ENCODE measurements at regions not wholly inside any gene's neighbourhood (a gene's known extent, or its start where the extent isn't known, plus 50 kb on each side); places are given as distances from the start of the nearest gene placed in this dataset.

DNA sequence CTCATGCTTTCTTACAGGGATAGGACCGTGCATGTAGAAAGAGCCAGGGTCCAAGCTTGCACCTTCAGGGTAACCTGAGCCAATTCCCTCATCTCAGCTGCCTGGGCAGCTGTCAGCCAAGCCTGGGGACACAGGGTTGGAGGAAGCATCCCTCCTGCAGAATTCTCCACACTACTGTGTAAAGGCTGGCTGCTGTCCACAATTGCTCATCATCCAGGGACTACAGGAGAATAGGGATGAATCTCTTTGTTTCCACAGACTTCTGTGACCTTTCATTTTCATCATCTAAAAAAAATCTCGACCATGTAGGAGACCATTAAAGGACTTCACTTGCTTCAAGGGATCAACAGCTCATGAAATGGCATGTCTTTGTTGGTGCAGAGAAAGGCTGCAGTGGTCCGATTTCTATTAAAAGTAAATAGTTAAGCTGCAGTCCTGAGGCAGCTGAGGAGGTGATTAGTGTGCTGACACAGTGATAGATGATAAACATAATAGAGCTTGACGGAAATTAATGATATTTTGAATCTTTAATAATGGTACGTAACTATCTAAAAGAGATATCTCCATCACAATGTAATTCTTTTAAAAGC is 74.4 kb upstream of the COPS8 start:
- no peak overlapping the region for H3K27ac Mint-ChIP-seq
- no peak overlapping the region for H3K4me3 Mint-ChIP-seq
- no peaks in the 10 kb centered on the region for H3K4me1 Mint-ChIP-seq
- no peaks in the 10 kb centered on the region for H3K36me3 Mint-ChIP-seq
- DNase-seq (no peak), ATAC-seq (ENCODE audit: low read depth in 2 of 2) (no peak)
- peaks cover 7 to 12% (median 9%) of the 10 kb centered on the region in 3 donors for H3K27me3 Mint-ChIP-seq
- peaks cover 0 to 2% (median 0%) of the 10 kb centered on the region in 7 donors for H3K9me3 Mint-ChIP-seq

- Mint-ChIP-seq H3K36me3 (no peaks in the 10 kb centered on the region), H3K27me3 (peaks cover 7 to 15% (median 9%) of the 10 kb centered on the region in 3 donors), H3K4me3 (no peak overlapping the region), H3K9me3 (peaks cover 0 to 3% (median 0%) of the 10 kb centered on the region in 7 donors), H3K4me1 (no peaks in the 10 kb centered on the region), H3K27ac (no peak overlapping the region)
- no peak for ATAC-seq (ENCODE audit: low read depth in 2 of 2)
- no peak for DNase-seq
Observed at GRCh38 chr2:237012004-237012403, 73.7 kb upstream of the COPS8 start.

DNA sequence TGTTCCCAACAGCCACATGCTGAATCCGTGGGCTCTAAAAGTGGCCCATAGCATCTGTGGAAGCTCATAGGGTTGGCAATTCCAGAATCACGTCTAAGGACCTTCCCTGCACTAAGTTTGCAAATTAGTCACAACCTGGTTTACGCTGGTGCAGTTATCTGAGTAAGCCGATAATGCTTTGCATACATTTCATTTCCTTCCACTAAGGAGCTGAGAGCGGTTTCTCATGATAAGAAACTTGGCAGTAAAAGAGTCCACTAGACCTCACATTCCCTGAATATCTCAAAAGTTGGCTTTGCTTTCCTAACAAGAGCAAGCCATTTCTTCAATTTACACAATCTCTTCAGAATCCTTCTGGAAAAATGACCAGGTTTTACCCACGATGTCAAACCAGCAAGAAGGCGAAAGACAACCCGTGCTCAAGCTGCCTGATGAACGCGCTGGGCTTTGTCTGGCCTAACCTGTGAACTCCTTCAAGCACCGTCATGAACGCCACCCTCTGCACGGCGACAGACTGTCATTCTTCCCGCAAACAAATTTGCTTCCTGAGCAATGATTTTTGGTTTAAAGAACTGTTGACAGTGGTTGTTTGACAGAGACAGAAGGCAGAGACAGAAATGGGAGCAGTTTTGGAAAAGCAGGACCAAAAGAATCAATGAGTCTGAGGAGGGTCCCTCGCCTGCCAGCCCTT is 73.0 kb upstream of the COPS8 start:
- Mint-ChIP-seq H3K4me3 (no peak overlapping the region), H3K4me1 (no peaks in the 10 kb centered on the region), H3K36me3 (no peaks in the 10 kb centered on the region), H3K27ac (no peak overlapping the region), H3K9me3 (peaks cover 0 to 4% (median 0%) of the 10 kb centered on the region in 7 donors), H3K27me3 (peaks cover 7 to 16% (median 9%) of the 10 kb centered on the region in 3 donors)
- DNase-seq (no peak), ATAC-seq (ENCODE audit: low read depth in 2 of 2) (no peak)

GRCh38 chr2:237016121-237016915 is 69.4 kb upstream of the COPS8 start:
- DNase-seq = no peak
- no peaks in the 10 kb centered on the region for H3K36me3 Mint-ChIP-seq
- no peak for ATAC-seq (ENCODE audit: low read depth in 2 of 2)
- peaks cover 0 to 9% (median 7%) of the 10 kb centered on the region in 3 donors for H3K27me3 Mint-ChIP-seq
- no peak overlapping the region for H3K27ac Mint-ChIP-seq
- H3K9me3 Mint-ChIP-seq = peaks cover 0 to 3% (median 0%) of the 10 kb centered on the region in 7 donors
- no peaks in the 10 kb centered on the region for H3K4me1 Mint-ChIP-seq
- H3K4me3 Mint-ChIP-seq = no peak overlapping the region

- no peaks in the 10 kb centered on the region for H3K36me3 Mint-ChIP-seq
- H3K27ac Mint-ChIP-seq = no peak overlapping the region
- H3K27me3 Mint-ChIP-seq = peaks cover 14 to 17% (median 15%) of the 10 kb centered on the region in 3 donors
- H3K4me1 Mint-ChIP-seq = no peaks in the 10 kb centered on the region
- ATAC-seq (ENCODE audit: low read depth in 2 of 2) (no peak), DNase-seq (no peak)
- peaks cover 0 to 3% (median 0%) of the 10 kb centered on the region in 7 donors for H3K9me3 Mint-ChIP-seq
- no peak overlapping the region for H3K4me3 Mint-ChIP-seq
Observed at GRCh38 chr2:237020090-237020489, 65.6 kb upstream of the COPS8 start.

GRCh38 chr2:237022533-237022932 is 63.2 kb upstream of the COPS8 start:
- Mint-ChIP-seq H3K27me3 (peaks cover 9 to 17% (median 11%) of the 10 kb centered on the region in 3 donors), H3K36me3 (no peaks in the 10 kb centered on the region), H3K27ac (no peak overlapping the region), H3K4me1 (no peaks in the 10 kb centered on the region), H3K9me3 (no peaks in the 10 kb centered on the region), H3K4me3 (no peak overlapping the region)
- ATAC-seq (ENCODE audit: low read depth in 2 of 2) = no peak
- no peak for DNase-seq

DNA sequence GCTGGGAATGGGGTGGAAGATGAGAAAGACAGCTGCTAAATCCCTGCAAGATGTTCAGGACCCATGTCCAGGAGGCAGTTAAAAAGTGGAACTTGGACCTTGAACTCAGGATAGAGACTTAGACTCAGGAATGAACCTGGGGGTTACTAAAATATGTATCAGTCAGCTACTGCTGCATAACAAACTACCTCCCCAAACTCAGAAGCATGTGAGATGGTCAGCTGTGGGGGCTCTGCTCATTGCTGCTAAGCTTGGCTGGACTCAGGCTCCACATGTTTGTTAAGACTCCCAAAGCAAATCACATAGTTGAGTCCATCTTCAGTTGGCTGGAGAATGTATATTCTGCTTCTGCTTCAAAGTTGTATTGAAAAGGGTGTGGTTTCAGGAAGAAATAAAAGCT is 61.4 kb upstream of the COPS8 start:
- no peaks in the 10 kb centered on the region for H3K4me1 Mint-ChIP-seq
- H3K27me3 Mint-ChIP-seq = peaks cover 10 to 17% (median 11%) of the 10 kb centered on the region in 3 donors
- H3K9me3 Mint-ChIP-seq = no peaks in the 10 kb centered on the region
- no peak for ATAC-seq (ENCODE audit: low read depth in 2 of 2)
- no peak for DNase-seq
- H3K27ac Mint-ChIP-seq = no peak overlapping the region
- H3K4me3 Mint-ChIP-seq = no peak overlapping the region
- H3K36me3 Mint-ChIP-seq = no peaks in the 10 kb centered on the region

GRCh38 chr2:237025090-237025865 is 60.4 kb upstream of the COPS8 start:
- no peaks in the 10 kb centered on the region for H3K4me1 Mint-ChIP-seq
- DNase-seq (no peak), ATAC-seq (ENCODE audit: low read depth in 2 of 2) (no peak)
- H3K36me3 Mint-ChIP-seq = no peaks in the 10 kb centered on the region
- H3K9me3 Mint-ChIP-seq = no peaks in the 10 kb centered on the region
- peaks cover 10 to 17% (median 11%) of the 10 kb centered on the region in 3 donors for H3K27me3 Mint-ChIP-seq
- H3K27ac Mint-ChIP-seq = no peak overlapping the region
- no peak overlapping the region for H3K4me3 Mint-ChIP-seq

DNA sequence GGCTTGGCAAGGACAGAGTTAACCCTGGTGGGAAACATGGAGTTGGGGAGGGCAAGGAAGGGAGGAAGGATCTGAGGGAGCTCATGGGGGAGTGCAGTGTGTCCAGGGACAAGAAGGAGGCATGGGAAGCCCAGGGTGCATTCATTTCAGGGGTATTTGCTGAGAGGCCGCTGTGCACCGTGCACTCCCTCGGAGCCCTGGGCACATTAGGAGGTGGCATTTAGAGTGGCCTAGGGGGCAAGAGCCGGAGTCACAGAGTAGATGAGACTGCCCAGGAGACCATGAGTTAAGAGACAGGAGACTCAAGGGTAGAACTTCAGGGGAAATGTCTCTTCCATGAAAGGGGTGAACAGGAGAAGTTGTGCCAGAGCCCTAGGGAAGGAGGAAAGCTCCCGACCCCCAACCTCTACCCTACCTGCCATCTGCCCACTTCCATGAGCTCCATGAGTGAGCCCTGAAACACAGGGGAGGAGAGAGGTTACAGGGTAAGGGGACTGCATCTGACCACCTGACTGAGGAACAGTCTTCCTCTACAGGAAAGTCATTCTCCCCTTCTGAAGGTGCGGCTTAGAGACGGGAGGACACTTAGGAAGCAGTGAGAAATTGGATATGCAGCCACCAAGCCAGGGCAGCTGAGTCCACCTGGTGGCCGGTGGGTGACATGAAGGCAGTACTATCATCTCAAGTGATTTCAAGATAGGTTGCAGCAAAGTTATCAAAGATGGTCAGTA is 58.5 kb upstream of the COPS8 start:
- DNase-seq = no peak
- H3K36me3 Mint-ChIP-seq = no peaks in the 10 kb centered on the region
- H3K4me1 Mint-ChIP-seq = no peaks in the 10 kb centered on the region
- H3K27ac Mint-ChIP-seq = no peak overlapping the region
- H3K4me3 Mint-ChIP-seq = no peak overlapping the region
- H3K9me3 Mint-ChIP-seq = no peaks in the 10 kb centered on the region
- ATAC-seq (ENCODE audit: low read depth in 2 of 2) = no peak
- H3K27me3 Mint-ChIP-seq = peaks cover 10 to 16% (median 12%) of the 10 kb centered on the region in 3 donors

- Mint-ChIP-seq H3K4me3 (no peak overlapping the region), H3K27me3 (peaks cover 10 to 17% (median 16%) of the 10 kb centered on the region in 3 donors)
Observed at GRCh38 chr2:237027712-237028029, 58.0 kb upstream of the COPS8 start.

GRCh38 chr2:237030382-237030781 is 55.3 kb upstream of the COPS8 start:
- no peaks in the 10 kb centered on the region for H3K9me3 Mint-ChIP-seq
- H3K36me3 Mint-ChIP-seq = no peaks in the 10 kb centered on the region
- H3K27me3 Mint-ChIP-seq = peaks cover 4 to 8% (median 6%) of the 10 kb centered on the region in 3 donors
- no peak for ATAC-seq (ENCODE audit: low read depth in 2 of 2)
- H3K27ac Mint-ChIP-seq = no peak overlapping the region
- H3K4me1 Mint-ChIP-seq = no peaks in the 10 kb centered on the region
- DNase-seq = no peak
- no peak overlapping the region for H3K4me3 Mint-ChIP-seq

More at GRCh38 chr2:237027712-237028029, 58.0 kb upstream of the COPS8 start:
- DNase-seq (no peak), ATAC-seq (ENCODE audit: low read depth in 2 of 2) (no peak)
- H3K4me1 Mint-ChIP-seq = no peaks in the 10 kb centered on the region
- H3K36me3 Mint-ChIP-seq = no peaks in the 10 kb centered on the region
- H3K27ac Mint-ChIP-seq = no peak overlapping the region
- H3K9me3 Mint-ChIP-seq = no peaks in the 10 kb centered on the region

DNA sequence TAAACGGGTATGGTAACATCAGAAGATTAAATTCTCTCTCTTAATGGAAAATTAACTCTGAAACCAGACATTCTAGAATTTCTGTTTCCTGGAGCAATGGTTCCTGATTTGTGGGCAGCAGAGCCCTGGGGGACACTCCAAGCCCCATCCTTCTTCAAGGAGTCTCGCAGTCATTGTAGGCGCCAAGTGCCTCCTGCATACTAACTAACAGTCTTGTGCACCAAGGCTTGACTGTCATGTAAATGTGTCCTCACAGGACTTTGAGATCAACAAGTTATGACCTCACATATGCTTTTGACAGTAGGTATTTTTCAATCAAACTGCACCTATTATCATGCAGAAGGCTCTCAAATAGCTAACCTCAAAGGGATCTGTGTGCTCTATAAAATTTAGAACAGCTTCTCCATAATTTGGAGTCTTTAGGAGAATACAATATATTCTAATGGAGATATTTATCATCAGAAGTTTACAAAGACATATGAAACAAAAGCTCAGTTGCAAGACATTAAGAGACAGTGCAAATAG is 52.1 kb upstream of the COPS8 start:
- H3K4me1 Mint-ChIP-seq = no peaks in the 10 kb centered on the region
- H3K9me3 Mint-ChIP-seq = no peaks in the 10 kb centered on the region

More for the DNA sequence above, 52.1 kb upstream of the COPS8 start:
- Mint-ChIP-seq H3K36me3 (no peaks in the 10 kb centered on the region), H3K4me3 (no peak overlapping the region), H3K27me3 (peaks cover 0 to 8% (median 6%) of the 10 kb centered on the region in 3 donors), H3K27ac (no peak overlapping the region)
- ATAC-seq (ENCODE audit: low read depth in 2 of 2) (no peak), DNase-seq (no peak)

Measured in naive B cell (primary cell).